Lower lobe of right lung (tissue), 2 donors: ENCODE measurements at regions not wholly inside any gene's neighbourhood (a gene's known extent, or its start where the extent isn't known, plus 50 kb on each side); places are given as distances from the start of the nearest gene placed in this dataset.

Experiments
- ATAC-seq, 2 donors: fragments of 200-7000 bp; cut with Tn5 transposase; one replicate each; pipeline ENCODE4 v1.9.1; 2020 to 2022; ENCODE audit warnings: mild to moderate bottlenecking in 2 of 2, moderate library complexity in 2 of 2
- DNase-seq: peaks from one replicate; pipeline ENCODE4 v3.0.0-alpha.2; 2020
- H3K27ac ChIP-seq: fragments of 200-600 bp; one replicate; pipeline ENCODE4 v1.8.0; 2022
- H3K27me3 ChIP-seq: fragments of 200-600 bp; one replicate; pipeline ENCODE4 v1.8.0; 2022; ENCODE audit warnings: low read depth
- H3K36me3 ChIP-seq: fragments of 200-600 bp; one replicate; pipeline ENCODE4 v1.8.0; 2022; ENCODE audit warnings: mild to moderate bottlenecking
- H3K4me1 ChIP-seq: fragments of 200-600 bp; one replicate; pipeline ENCODE4 v1.8.0; 2022
- H3K4me3 ChIP-seq: fragments of 200-600 bp; one replicate; pipeline ENCODE4 v1.8.0; 2022; ENCODE audit warnings: mild to moderate bottlenecking
- H3K9me3 ChIP-seq: fragments of 200-600 bp; one replicate; pipeline ENCODE4 v1.8.0; 2022
- intact Hi-C: fragments of 100-400 bp; cut with DNase I; formaldehyde crosslinking; loops from one replicate; pipeline ENCODE4 v1.11.0; 2022
- TF ChIP-seq, protein P1 (sequence below): fragments of 200-600 bp; IDR thresholded peaks from one replicate; pipeline ENCODE4 v1.8.0; 2022; ENCODE audit warnings: antibody characterized with exemption, mild to moderate bottlenecking
- donor health status: DM: no; HTN: yes; CAD: no; lungs with severe emphysema.

DNA sequence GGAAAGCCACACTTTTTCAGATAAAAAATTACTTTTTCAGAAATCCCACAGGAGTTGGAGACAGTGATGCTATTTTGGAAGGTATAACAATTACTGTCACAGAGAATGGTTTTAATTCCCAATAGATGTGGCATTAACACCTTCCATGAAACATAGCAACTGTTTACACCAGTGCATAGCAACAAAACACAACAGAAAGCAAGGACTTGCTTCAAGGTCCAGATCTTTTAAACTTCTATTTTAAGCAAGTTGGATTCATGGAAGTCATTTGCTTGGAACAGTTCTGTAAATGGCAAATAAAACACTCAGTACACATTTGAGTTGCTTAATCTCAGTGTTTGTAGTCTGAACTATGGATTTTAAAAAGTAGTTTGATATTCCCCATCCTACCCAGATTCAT is 385.9 kb upstream of the SPRY2 start:
- intact Hi-C loops: no loop called here
- no peak for DNase-seq
- H3K4me3 ChIP-seq: no peak overlapping the region
- no peaks in the 10 kb centered on the region for H3K4me1 ChIP-seq
- H3K27me3 ChIP-seq: no peaks in the 10 kb centered on the region
- H3K27ac ChIP-seq: no peak overlapping the region
- no peaks in the 10 kb centered on the region for H3K9me3 ChIP-seq
- no peak for ATAC-seq
- TF ChIP-seq, protein P1, sequence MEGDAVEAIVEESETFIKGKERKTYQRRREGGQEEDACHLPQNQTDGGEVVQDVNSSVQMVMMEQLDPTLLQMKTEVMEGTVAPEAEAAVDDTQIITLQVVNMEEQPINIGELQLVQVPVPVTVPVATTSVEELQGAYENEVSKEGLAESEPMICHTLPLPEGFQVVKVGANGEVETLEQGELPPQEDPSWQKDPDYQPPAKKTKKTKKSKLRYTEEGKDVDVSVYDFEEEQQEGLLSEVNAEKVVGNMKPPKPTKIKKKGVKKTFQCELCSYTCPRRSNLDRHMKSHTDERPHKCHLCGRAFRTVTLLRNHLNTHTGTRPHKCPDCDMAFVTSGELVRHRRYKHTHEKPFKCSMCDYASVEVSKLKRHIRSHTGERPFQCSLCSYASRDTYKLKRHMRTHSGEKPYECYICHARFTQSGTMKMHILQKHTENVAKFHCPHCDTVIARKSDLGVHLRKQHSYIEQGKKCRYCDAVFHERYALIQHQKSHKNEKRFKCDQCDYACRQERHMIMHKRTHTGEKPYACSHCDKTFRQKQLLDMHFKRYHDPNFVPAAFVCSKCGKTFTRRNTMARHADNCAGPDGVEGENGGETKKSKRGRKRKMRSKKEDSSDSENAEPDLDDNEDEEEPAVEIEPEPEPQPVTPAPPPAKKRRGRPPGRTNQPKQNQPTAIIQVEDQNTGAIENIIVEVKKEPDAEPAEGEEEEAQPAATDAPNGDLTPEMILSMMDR: no peak
- no peaks in the 10 kb centered on the region for H3K36me3 ChIP-seq

DNA sequence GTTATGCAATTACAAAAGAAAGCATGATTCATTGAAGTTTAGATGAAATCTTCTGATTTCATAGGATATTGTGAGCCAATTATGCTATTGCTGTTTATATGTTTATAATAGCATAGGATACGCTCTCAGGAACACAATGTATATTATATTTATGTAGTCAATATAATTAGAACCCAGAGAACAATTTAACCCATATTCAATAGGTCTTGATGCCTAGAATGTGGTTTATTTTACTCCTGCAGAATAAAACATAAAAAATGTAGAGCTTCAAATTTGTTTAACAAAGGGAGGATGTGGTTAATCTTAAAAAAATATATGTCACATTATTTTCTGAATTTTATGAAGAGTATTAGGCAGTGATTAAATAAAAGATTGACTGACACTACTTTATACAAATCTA is 380.8 kb upstream of the SPRY2 start:
- no peaks in the 10 kb centered on the region for H3K36me3 ChIP-seq
- no peaks in the 10 kb centered on the region for H3K9me3 ChIP-seq
- DNase-seq (no peak), ATAC-seq (no peak)
- intact Hi-C loops: no loop called here
- TF ChIP-seq, protein P1: no peak
- no peak overlapping the region for H3K4me3 ChIP-seq
- no peaks in the 10 kb centered on the region for H3K4me1 ChIP-seq
- no peak overlapping the region for H3K27ac ChIP-seq
- no peaks in the 10 kb centered on the region for H3K27me3 ChIP-seq

DNA sequence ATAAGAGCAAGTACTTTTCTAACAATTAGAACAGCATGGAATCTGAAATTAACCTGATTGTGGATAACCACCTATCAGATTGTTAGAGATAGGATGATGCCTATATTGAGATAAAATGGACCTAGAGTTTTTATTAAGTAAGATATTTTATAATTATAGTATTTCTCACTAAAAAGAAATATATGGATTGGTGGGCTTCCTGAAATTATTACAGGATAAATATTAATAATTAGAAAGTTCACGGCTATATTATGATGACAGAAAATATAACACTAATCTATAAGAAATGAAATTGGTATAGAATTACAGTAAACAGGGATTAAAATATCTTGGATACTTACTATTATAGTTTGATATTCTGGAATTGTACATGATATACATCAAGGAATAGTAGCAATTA is 378.0 kb upstream of the SPRY2 start:
- no peak for ATAC-seq
- TF ChIP-seq, protein P1: no peak
- no peak for DNase-seq
- no peaks in the 10 kb centered on the region for H3K27me3 ChIP-seq
- H3K9me3 ChIP-seq: no peaks in the 10 kb centered on the region
- no peak overlapping the region for H3K4me3 ChIP-seq
- no peaks in the 10 kb centered on the region for H3K36me3 ChIP-seq
- H3K27ac ChIP-seq: no peak overlapping the region
- intact Hi-C loops: no loop called here
- no peaks in the 10 kb centered on the region for H3K4me1 ChIP-seq

DNA sequence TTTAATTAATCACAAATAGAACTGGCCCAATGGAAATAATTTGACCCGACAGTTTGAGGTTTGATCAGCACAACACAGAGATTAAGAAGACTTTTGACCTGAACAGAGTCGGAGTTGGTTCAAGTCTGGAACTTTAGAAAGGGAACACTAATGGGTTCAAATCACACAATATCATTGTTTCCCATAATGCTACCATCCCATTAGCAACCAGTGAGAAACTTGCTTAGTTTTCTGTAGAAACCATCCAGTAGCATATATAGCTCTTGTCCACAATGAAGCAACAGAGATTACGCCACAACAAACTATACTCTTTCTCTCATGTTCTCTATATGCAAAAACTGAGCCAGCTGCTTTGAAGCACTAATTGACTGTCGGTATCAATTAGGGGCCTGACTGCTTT is 376.9 kb upstream of the SPRY2 start:
- DNase-seq (no peak), ATAC-seq (no peak)
- intact Hi-C loops: no loop called here

DNA sequence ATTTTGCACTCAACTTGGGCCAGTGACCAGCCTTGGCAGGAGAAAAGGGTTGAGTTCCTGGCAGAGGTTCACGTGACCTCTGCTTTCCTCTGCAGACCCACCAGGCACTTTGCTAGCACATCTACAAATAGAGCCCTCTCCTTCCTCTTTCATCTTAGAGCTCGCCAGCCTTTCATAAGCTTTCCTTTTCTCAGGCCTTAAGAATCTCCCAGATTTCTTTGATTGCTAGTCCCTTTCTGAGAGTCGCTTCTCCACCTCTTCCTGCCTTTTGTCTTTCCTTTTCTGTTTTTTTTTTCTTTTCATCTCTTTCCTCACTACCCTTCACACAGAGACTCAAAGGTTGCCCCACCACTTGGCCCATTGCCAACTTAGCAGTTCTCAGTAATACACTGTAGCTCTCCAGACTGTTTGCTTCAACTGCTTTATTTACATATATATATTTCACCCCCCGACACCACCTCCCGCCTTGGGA is 375.7 kb upstream of the SPRY2 start:
- no peaks in the 10 kb centered on the region for H3K27me3 ChIP-seq
- DNase-seq (no peak), ATAC-seq (no peak)
- H3K9me3 ChIP-seq: no peaks in the 10 kb centered on the region
- H3K36me3 ChIP-seq: no peaks in the 10 kb centered on the region
- no peak overlapping the region for H3K4me3 ChIP-seq
- no peak overlapping the region for H3K27ac ChIP-seq
- TF ChIP-seq, protein P1: no peak
- intact Hi-C loops: no loop called here
- H3K4me1 ChIP-seq: no peaks in the 10 kb centered on the region

More for the DNA sequence above, 376.9 kb upstream of the SPRY2 start:
- no peaks in the 10 kb centered on the region for H3K36me3 ChIP-seq
- no peaks in the 10 kb centered on the region for H3K4me1 ChIP-seq
- no peaks in the 10 kb centered on the region for H3K27me3 ChIP-seq
- H3K4me3 ChIP-seq: no peak overlapping the region
- no peak overlapping the region for H3K27ac ChIP-seq
- TF ChIP-seq, protein P1: no peak
- no peaks in the 10 kb centered on the region for H3K9me3 ChIP-seq

DNA sequence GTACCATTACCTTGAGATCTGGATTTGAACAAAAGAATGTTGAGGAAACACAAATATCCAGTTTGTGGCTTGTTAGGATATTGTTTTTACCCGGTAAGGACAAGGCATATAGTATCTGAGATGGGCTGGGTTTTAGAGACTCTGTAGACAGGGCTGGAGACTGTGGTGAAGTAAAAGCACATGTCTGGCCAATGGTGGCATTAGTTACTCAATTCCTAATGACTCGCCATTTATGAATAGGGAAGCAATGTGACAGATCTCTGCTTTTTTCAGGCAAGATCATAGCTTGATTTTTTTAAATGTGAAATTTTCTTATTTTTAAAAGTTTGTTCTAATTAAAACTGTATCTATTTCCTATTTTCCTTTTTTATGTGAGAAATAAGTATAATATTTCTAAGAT is 371.1 kb upstream of the SPRY2 start:
- Histone ChIP-seq H3K4me3 (no peak overlapping the region), H3K27ac (no peak overlapping the region), H3K36me3 (no peaks in the 10 kb centered on the region), H3K27me3 (no peaks in the 10 kb centered on the region), H3K9me3 (no peaks in the 10 kb centered on the region), H3K4me1 (no peaks in the 10 kb centered on the region)
- intact Hi-C loops: no loop called here
- no peak for ATAC-seq
- TF ChIP-seq, protein P1: no peak
- DNase-seq: no peak
